Mesodermal cell (in vitro differentiated cells): ENCODE measurements at regions not wholly inside any gene's neighbourhood (a gene's known extent, or its start where the extent isn't known, plus 50 kb on each side); places are given as distances from the start of the nearest gene placed in this dataset.
"Not testable (repeated sequence)": the region's sequence is repeated elsewhere in the genome, so short reads cannot be mapped to it uniquely, and the experiment has no call there.

ENCODE experiments used
- H3K27ac ChIP-seq: 2 replicates; pipeline ENCODE4 v1.7.0; 2013; ENCODE audit warnings: mild to moderate bottlenecking, low read depth, low read length, moderate library complexity; ENCODE audit not compliant: severe bottlenecking
- H3K36me3 ChIP-seq: 2 replicates; pipeline ENCODE4 v1.7.1; 2013; ENCODE audit warnings: mild to moderate bottlenecking, low read length, moderate library complexity; ENCODE audit not compliant: control insufficient read depth, insufficient read depth
- H3K4me1 ChIP-seq: one replicate; pipeline ENCODE4 v1.7.1; 2013; ENCODE audit warnings: mild to moderate bottlenecking, low read length; ENCODE audit not compliant: insufficient read depth, control insufficient read depth, poor library complexity, severe bottlenecking
- H3K4me3 ChIP-seq: 2 replicates; pipeline ENCODE4 v1.7.0; 2013; ENCODE audit warnings: low read length, control low read depth, mild to moderate bottlenecking; ENCODE audit not compliant: insufficient read depth, poor library complexity, severe bottlenecking; ENCODE audit errors: extremely low read depth
- H3K9me3 ChIP-seq: 2 replicates; pipeline ENCODE4 v1.7.1; 2013; ENCODE audit warnings: mild to moderate bottlenecking, low read length, moderate library complexity; ENCODE audit not compliant: control insufficient read depth
- WGBS, 2 experiments: methylation state at CpG; one replicate each; pipeline ENCODE4 v1.1.5; 2013; ENCODE audit warnings: missing lambda C conversion rate in 2 of 2; ENCODE audit not compliant: insufficient coverage in 2 of 2; 5-methylcytosine and 5-hydroxymethylcytosine counted together

DNA sequence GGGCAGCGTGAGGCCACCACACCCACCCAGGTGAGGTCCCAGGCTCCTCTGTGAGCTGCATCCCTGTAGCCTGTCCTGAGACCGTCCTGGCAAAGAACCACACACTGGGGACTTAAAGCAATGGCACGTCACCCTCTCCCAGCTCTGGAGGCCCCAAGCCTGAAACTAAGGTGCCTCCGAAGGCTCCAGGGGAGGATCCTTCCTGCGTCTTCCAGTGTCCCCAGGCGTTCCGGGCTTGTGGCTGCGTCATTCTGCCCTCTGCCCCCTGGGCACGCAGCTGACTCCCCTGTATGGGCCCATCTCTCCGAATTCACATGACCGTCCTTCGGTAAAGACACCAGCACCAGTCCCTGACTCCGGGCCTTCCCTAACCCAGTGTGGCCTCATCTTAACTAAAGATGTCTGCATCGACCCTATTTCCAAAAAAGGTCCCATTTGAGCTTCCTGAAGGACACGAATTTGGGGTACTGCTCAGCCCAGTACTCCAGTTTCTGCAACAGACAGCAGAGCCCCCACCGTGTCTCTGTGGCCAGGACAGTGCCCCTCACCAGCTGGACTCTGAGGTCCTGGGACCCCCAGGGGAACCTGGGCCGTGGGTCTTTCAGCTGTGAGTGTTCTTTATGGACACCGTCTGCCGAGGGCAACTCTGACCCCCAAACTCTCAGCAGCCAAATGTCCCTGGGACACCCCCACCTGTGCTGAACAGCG is 75.2 kb upstream of the CTDP1 start:
- no peak overlapping the region for H3K4me3 ChIP-seq
- H3K9me3 ChIP-seq: no peaks in the 10 kb centered on the region
- no peak overlapping the region for H3K27ac ChIP-seq
- peaks cover 29% of the 10 kb centered on the region for H3K4me1 ChIP-seq
- WGBS, 2 experiments: 86 to 89% methylated on average over 20 of the region's 20 CpGs
- H3K36me3 ChIP-seq: no peaks in the 10 kb centered on the region

DNA sequence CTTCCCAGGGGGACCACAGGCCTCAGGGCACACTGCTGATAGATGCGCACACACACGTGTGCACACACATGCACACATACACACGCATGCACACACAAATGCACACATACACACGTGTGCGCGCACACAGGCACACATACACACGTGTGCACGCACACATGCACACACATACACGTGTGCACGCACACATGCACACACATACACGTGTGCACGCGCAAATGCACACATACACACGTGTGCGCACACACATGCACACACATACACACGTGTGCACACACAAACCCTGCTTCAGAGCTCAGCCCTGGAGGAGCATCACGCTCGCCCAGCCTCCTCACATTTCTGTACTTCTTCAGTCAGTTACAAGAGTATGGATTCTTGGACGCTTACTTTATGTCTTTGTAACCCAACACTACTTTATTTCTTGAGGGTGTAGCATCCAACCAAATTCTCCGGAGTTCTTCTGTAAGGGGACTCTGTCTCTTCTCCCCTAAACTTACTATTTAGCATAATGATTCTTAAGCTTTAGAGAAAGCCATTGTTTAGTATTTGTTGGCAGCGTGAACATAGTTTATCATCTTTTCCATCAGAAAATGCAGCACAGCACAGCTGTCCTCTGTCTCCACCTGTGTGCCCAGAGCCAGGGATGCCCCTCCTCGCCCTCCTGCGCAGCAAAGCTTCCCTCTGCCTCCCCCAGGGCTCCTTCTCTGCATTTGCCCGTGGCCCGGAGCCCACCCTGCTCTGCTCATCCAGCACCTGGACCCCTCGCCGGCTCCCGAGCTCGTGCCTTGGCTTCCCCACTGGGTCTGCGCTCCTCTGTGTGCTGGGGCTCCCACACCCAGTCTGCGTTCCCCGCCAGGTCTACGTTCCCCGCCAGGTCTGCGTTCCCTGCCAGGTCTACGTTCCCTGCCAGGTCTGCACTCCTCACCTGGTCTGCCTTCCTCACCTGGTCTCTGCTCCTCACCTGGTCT is 74.4 kb upstream of the CTDP1 start:
- H3K4me3 ChIP-seq: no peak overlapping the region
- no peaks in the 10 kb centered on the region for H3K36me3 ChIP-seq
- WGBS, 2 experiments: 95 to 97% methylated on average over 28 to 32 of the region's 36 CpGs
- H3K4me1 ChIP-seq: peaks cover 20% of the 10 kb centered on the region
- H3K9me3 ChIP-seq: no peaks in the 10 kb centered on the region
- H3K27ac ChIP-seq: no peak overlapping the region

DNA sequence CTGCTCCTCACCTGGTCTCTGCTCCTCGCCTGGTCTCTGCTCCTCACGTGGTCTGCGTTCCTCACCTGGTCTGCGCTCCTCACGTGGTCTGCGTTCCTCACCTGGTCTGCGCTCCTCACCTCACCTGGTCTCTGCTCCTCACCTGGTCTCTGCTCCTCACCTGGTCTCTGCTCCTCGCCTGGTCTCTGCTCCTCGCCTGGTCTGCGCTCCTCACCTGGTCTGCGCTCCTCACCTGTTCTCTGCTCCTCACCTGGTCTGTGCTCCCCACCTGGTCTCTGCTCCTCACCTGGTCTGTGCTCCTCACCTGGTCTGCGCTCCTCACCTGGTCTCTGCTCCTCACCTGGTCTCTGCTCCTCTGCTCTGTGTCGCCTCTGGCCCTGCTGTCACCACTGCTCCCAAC is 73.5 kb upstream of the CTDP1 start:
- 97 to 98% methylated on average over 12 of the region's 13 CpGs for WGBS, 2 experiments
- H3K9me3 ChIP-seq, H3K27ac ChIP-seq, H3K4me3 ChIP-seq, H3K36me3 ChIP-seq: not testable (repeated sequence)
- H3K4me1 ChIP-seq: peaks cover 19% of the 10 kb centered on the region

DNA sequence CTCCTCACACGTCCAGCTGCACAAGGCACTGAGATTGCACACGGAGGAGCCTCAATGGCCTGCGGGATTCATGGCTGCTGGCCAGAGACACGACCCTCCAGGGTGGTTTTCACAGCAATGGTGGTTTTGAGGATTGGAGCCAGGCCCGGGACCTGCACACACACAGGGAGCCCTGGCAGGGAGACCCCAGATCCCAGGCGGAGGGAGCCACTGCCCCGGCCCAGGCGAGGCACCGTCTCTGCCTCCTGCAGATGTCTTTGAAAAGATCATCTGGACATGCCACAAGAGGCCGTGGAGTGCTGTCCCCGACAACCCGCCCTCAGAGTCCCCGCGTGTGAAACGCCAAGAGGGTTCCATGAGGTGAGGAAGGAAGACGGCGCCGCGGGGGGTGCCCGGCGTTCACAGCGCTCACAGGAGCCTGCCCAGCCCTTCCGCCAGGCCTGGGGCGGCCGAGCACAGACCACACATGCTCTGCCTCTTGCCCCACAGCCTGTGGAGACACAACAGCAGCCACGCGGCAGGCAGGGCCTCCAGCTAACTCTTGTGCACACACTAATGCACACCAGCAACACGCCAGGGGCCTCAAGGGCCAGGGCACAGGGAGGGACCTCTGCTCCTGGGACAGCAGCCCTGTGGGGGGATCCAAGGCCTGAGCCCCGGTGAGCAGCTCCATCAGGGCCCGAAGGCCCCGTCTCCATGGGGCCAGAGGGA is 72.8 kb upstream of the CTDP1 start:
- Histone ChIP-seq H3K9me3 (no peaks in the 10 kb centered on the region), H3K27ac (no peak overlapping the region), H3K36me3 (no peaks in the 10 kb centered on the region), H3K4me3 (no peak overlapping the region), H3K4me1 (peaks cover 19% of the 10 kb centered on the region)
- WGBS, 2 experiments: 95 to 96% methylated on average over 23 to 29 of the region's 31 CpGs

DNA sequence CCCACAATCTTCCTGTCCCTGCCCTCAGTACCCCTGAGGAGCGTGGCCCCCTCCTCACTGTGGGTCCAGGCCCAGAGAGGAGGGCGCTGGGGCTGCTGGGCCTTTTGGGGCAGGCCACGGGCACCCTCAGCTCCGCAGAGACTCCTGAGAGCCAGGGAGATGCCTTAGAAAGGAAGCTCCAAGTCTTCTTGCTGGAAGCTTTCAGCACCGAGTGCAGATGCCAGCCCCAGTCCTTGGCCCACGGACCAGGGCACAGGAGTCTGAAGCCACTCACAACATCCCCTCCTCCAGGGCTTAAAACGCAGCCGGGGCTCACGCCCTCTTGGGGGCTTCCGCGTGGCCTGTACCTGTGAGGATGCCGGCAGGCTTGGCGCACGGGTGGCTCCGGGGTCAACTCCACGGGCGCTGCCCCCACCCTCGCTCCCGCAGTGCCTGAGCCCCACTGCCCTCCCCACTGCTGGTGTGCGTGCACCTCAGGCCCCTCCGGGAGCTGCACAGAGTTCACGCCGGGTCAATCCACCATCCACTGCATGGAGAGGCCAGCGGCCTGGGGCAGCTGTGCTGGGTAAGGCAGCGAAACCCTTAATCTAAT is 72.1 kb upstream of the CTDP1 start:
- no peak overlapping the region for H3K4me3 ChIP-seq
- no peaks in the 10 kb centered on the region for H3K9me3 ChIP-seq
- H3K27ac ChIP-seq: no peak overlapping the region
- WGBS, 2 experiments: 89 to 93% methylated on average over 20 to 25 of the region's 25 CpGs
- no peaks in the 10 kb centered on the region for H3K36me3 ChIP-seq
- H3K4me1 ChIP-seq: peaks cover 18% of the 10 kb centered on the region

DNA sequence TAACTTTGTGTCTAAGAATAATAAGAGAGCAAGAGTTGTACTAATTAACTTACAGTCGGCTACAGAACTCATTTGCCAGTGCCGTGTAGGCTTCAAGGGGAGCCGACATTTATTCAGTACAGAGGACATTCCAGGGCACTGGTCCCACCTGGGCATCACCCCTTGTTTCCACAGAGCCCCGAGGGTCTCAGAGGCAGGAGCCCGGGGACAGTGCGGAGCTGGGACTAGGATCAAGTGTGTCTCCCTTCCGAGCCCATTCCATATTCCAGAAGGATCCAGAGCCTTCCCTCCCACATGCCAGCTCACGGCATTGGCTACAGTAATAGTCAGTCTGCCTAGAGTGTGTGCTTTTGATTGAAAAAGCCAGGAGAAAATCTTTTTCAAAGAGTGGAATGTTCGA is 71.5 kb upstream of the CTDP1 start:
- no peak overlapping the region for H3K27ac ChIP-seq
- H3K36me3 ChIP-seq: no peaks in the 10 kb centered on the region
- no peaks in the 10 kb centered on the region for H3K9me3 ChIP-seq
- no peak overlapping the region for H3K4me3 ChIP-seq
- 94 to 95% methylated on average over 7 of the region's 9 CpGs for WGBS, 2 experiments
- peaks cover 13% of the 10 kb centered on the region for H3K4me1 ChIP-seq

DNA sequence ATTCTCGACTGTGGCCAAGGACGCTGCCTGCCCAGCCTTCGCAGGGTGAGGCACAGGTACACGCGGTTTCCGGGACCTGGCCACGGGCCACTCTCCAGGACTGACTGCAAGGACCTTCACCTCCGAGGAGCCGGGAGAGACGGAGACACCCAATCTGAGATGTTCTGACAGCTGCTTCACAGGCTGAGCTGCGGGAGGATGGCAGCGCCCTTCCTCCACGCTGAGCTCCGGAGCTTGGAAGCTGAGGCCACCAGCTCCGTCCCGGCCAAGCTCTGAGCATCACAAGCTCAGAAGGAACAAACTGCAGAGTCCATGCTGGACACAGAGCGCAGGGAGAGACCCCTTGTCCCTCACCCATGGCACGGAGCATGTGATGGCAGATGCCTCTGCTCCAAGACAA is 71.1 kb upstream of the CTDP1 start:
- WGBS, 2 experiments: 89 to 91% methylated on average over 18 of the region's 18 CpGs
- Histone ChIP-seq H3K4me1 (peaks cover 13% of the 10 kb centered on the region), H3K36me3 (no peaks in the 10 kb centered on the region), H3K4me3 (no peak overlapping the region), H3K27ac (no peak overlapping the region), H3K9me3 (no peaks in the 10 kb centered on the region)

DNA sequence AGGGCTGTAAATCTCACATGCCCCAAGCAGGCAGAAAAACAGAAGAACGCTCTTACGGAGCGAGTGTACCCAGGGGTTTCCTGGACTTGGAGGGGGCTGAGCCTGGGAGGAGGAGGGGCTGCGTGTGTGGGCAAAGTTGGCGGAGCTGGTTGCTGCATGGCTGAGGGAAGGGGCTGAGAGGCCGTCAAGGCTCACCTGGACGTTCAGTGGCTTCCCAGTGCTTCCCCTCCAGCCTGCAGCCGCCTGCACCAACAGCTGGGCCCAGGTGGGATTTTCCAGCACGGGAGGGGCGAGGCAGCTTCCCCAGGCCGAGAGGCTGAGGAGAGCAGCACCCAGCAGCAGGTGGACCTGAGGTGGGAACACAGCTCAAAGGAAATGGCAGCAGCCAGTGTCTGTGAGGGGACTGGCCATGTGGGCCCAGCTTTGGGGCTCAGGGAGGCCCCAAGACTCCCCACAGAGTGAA is 70.6 kb upstream of the CTDP1 start:
- 91 to 96% methylated on average over 9 to 11 of the region's 11 CpGs for WGBS, 2 experiments
- Histone ChIP-seq H3K4me3 (no peak overlapping the region), H3K4me1 (peaks cover 13% of the 10 kb centered on the region), H3K27ac (no peak overlapping the region), H3K36me3 (no peaks in the 10 kb centered on the region), H3K9me3 (no peaks in the 10 kb centered on the region)

DNA sequence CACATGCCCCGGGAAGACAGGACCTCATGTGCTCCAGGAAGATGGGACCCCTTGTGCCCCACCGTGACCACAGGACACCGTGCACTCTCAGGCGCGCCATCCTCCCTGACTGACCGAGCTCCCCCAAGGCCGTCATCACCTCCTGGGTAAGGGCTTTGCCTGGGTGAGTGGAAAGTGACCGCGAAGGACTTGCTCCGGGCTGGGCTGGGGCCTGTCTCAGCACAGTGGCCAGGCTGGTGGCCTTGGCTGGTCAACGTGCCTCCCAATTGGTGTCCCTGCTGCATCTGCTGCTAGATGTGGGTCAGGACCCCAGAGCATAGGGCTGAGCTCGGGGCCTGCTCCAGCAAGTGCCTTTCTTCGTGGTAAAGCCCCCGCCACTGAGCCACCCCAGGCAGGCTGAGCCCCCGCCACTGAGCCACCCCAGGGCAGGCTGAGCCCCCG is 69.7 kb upstream of the CTDP1 start:
- no peaks in the 10 kb centered on the region for H3K9me3 ChIP-seq
- H3K36me3 ChIP-seq: no peaks in the 10 kb centered on the region
- H3K27ac ChIP-seq: no peak overlapping the region
- peaks cover 13% of the 10 kb centered on the region for H3K4me1 ChIP-seq
- WGBS, 2 experiments: 85% methylated on average over 10 to 16 of the region's 16 CpGs
- H3K4me3 ChIP-seq: no peak overlapping the region

DNA sequence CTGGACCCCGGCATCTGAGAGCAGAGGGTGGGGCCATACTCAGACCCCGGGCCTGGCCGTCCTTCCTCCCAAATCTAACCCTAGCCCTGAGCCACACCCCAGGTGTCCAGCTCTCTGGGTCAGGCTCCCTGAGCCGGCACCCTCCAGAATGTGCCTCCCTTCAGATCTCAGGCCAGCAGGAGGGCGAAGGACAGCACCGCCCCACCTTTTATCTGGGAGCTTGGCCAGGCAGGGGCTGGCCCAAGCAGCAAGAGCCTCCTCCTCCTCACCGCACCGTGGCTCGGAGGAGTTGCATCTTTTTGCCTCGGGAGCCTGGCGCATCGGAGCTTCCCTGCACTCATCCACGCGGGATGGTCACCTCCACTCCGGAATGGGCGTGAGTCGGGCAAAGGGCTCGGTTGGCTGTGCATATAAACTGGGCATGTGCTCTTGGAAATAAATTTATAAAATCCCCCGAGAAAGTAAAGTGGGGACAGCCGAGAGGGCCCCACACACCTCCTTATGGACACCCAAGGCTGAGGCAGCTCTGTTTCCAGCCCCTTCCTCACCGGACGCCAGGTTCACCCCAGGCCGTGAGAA is 69.1 kb upstream of the CTDP1 start:
- H3K36me3 ChIP-seq: no peaks in the 10 kb centered on the region
- WGBS, 2 experiments: 83 to 86% methylated on average over 23 of the region's 23 CpGs
- no peak overlapping the region for H3K4me3 ChIP-seq
- H3K27ac ChIP-seq: peak overlapping the region; percentile 81
- peaks cover 13% of the 10 kb centered on the region for H3K4me1 ChIP-seq
- H3K9me3 ChIP-seq: no peaks in the 10 kb centered on the region
